A549 (cell line): ENCODE measurements at regions not wholly inside any gene's neighbourhood (a gene's known extent, or its start where the extent isn't known, plus 50 kb on each side); places are given as distances from the start of the nearest gene placed in this dataset.

Source experiments
- ATAC-seq, 2 experiments: fragments of 200-7000 bp in 1 of 2; fragments of >200 bp in 1 of 2; cut with Nextera tagmentation in 1 of 2; cut with Tn5 transposase in 1 of 2; 3 replicates each; pipeline versions ENCODE4 v1.8.0 to v1.9.1; 2018 to 2020; ENCODE audit warnings: mild to moderate bottlenecking in 1 of 2, moderate library complexity in 1 of 2
- CTCF ChIA-PET: fragments of 300-600 bp; sonication (Branson Sonifier 250); formaldehyde crosslinking; extraction: SDS; loops from one replicate; lab custom pipeline; 2021; ENCODE audit warnings: antibody characterized with exemption, inconsistent platforms; lab: Yijun Ruan, JAX
- POLR2A ChIA-PET: fragments of 350-600 bp; formaldehyde crosslinking; extraction: SDS; loops from one replicate; lab custom pipeline; 2021; ENCODE audit warnings: antibody characterized with exemption, inconsistent platforms; lab: Yijun Ruan, JAX
- DNase-seq, 2 experiments: peaks; one replicate each; pipeline versions ENCODE4 v3.0.0 to v3.0.0-alpha.2; 2011 to 2016; ENCODE audit warnings: low read depth in 1 of 2, low spot score in 1 of 2
- FAIRE-seq: peaks from 2 replicates; lab custom pipeline; 2011; peaks lifted over from hg19 to GRCh38; lab: Jason Lieb, UNC
- H3K27ac ChIP-seq, 2 experiments: fragments of >200 bp; sonication (Bioruptor Twin); formaldehyde crosslinking; 3 replicates each; pipeline ENCODE4 v1.5.1; 2016 to 2017
- H3K4me1 ChIP-seq: fragments of >200 bp; sonication (Bioruptor Twin); formaldehyde crosslinking; 3 replicates; pipeline ENCODE4 v1.6.1; 2016
- H3K4me2 ChIP-seq: fragments of >200 bp; sonication (Bioruptor Twin); formaldehyde crosslinking; 3 replicates; pipeline ENCODE4 v1.6.1; 2016
- H3K4me3 ChIP-seq: fragments of >200 bp; sonication (Bioruptor Twin); formaldehyde crosslinking; 3 replicates; pipeline ENCODE4 v1.5.1; 2016
- H3K9me3 ChIP-seq: fragments of >200 bp; sonication (Bioruptor Twin); formaldehyde crosslinking; 3 replicates; pipeline ENCODE4 v1.6.1; 2016
- ATOH8 ChIP-seq: fragments of 250-450 bp; sonication (Bioruptor Pico); IDR thresholded peaks from 2 replicates; pipeline ENCODE4 v1.5.0; 2020; ENCODE audit warnings: low read depth, mild to moderate bottlenecking, moderate library complexity
- BHLHE40 ChIP-seq: IDR thresholded peaks from 2 replicates; pipeline ENCODE4 v1.6.1; 2012; ENCODE audit warnings: low read depth, low read length, inconsistent platforms
- CHD2 ChIP-seq: fragments of 150-350 bp; IDR thresholded peaks from 2 replicates; pipeline ENCODE4 v1.6.1; 2014; ENCODE audit warnings: low read length; ENCODE audit not compliant: partially characterized antibody
- CTCF ChIP-seq: fragments of >200 bp; sonication (Bioruptor Twin); formaldehyde crosslinking; IDR thresholded peaks from 3 replicates; pipeline ENCODE4 v1.5.1; 2016
- EHMT2 ChIP-seq: fragments of 200-600 bp; sonication (generic); IDR thresholded peaks from 2 replicates; pipeline ENCODE4 v1.6.1; 2016; ENCODE audit warnings: antibody characterized with exemption, low read depth, mild to moderate bottlenecking, moderate library complexity
- EP300 ChIP-seq, 2 experiments: fragments of >200 bp; sonication (Bioruptor Twin); formaldehyde crosslinking; IDR thresholded peaks; 2 replicates in 1 of 2; 3 replicates in 1 of 2; pipeline ENCODE4 v1.6.1; 2016 to 2017
- FOXS1 ChIP-seq: fragments of 250-450 bp; sonication (Bioruptor Pico); IDR thresholded peaks from 2 replicates; pipeline ENCODE4 v1.5.0; 2020; ENCODE audit warnings: mild to moderate bottlenecking, moderate library complexity
- HDAC2 ChIP-seq: fragments of 200-600 bp; sonication (generic); IDR thresholded peaks from 2 replicates; pipeline ENCODE4 v1.6.1; 2016
- HOXB13 ChIP-seq: fragments of 250-450 bp; sonication (Bioruptor Pico); IDR thresholded peaks from 2 replicates; pipeline ENCODE4 v1.5.0; 2020; ENCODE audit warnings: low read depth, mild to moderate bottlenecking, moderate library complexity
- KDM1A ChIP-seq: fragments of 200-600 bp; sonication (generic); IDR thresholded peaks from 2 replicates; pipeline ENCODE4 v1.6.1; 2016; ENCODE audit warnings: low read depth, mild to moderate bottlenecking
- MAX ChIP-seq: IDR thresholded peaks from 2 replicates; pipeline ENCODE4 v1.6.1; 2012
- MAZ ChIP-seq: fragments of 150-350 bp; IDR thresholded peaks from 2 replicates; pipeline ENCODE4 v1.6.1; 2014; ENCODE audit warnings: antibody characterized with exemption, low read depth, low read length, borderline replicate concordance
- MYC ChIP-seq: IDR thresholded peaks from 2 replicates; pipeline ENCODE4 v1.6.1; 2012; ENCODE audit warnings: mild to moderate bottlenecking, inconsistent platforms, low read length, improper control_type of control experiment, borderline replicate concordance
- NR3C1 ChIP-seq: fragments of >200 bp; sonication (Bioruptor Twin); formaldehyde crosslinking; IDR thresholded peaks from 3 replicates; pipeline ENCODE4 v1.6.1; 2017
- PBX3 ChIP-seq: IDR thresholded peaks from 2 replicates; pipeline ENCODE4 v1.6.1; 2012
- PHF8 ChIP-seq: fragments of 200-600 bp; sonication (generic); IDR thresholded peaks from 2 replicates; pipeline ENCODE4 v1.6.1; 2016; ENCODE audit warnings: low read depth, mild to moderate bottlenecking, antibody characterized with exemption, moderate library complexity, borderline replicate concordance
- POLR2AphosphoS2 ChIP-seq: conservative IDR thresholded peaks from 2 replicates; pipeline ENCODE4 v1.6.1; 2012; ENCODE audit warnings: low read length, improper control_type of control experiment, inconsistent platforms
- REST ChIP-seq: fragments of 200-600 bp; sonication (generic); IDR thresholded peaks from 2 replicates; pipeline ENCODE4 v1.6.1; 2016; ENCODE audit warnings: antibody characterized with exemption, mild to moderate bottlenecking, moderate library complexity
- RNF2 ChIP-seq: fragments of 200-600 bp; sonication (generic); IDR thresholded peaks from 2 replicates; pipeline ENCODE4 v1.6.1; 2016; ENCODE audit warnings: low read depth, mild to moderate bottlenecking, antibody characterized with exemption, moderate library complexity, borderline replicate concordance
- SMC3 ChIP-seq: fragments of >200 bp; sonication (Bioruptor Twin); formaldehyde crosslinking; IDR thresholded peaks from 3 replicates; pipeline ENCODE4 v1.6.1; 2018; ENCODE audit warnings: inconsistent platforms
- SREBF2 ChIP-seq: fragments of 450-650 bp; IDR thresholded peaks from 2 replicates; pipeline ENCODE4 v1.6.1; 2014; ENCODE audit warnings: mild to moderate bottlenecking, moderate library complexity
- TFCP2L1 ChIP-seq: fragments of 250-450 bp; sonication (Bioruptor Pico); IDR thresholded peaks from 2 replicates; pipeline ENCODE4 v1.5.0; 2021; ENCODE audit warnings: mild to moderate bottlenecking
- USF2 ChIP-seq: fragments of 450-650 bp; IDR thresholded peaks from 2 replicates; pipeline ENCODE4 v1.6.1; 2014; ENCODE audit warnings: antibody characterized with exemption
- ZSCAN20 ChIP-seq: fragments of 250-450 bp; sonication (Bioruptor Pico); IDR thresholded peaks from 2 replicates; pipeline ENCODE4 v1.8.0; 2022; ENCODE audit warnings: mild to moderate bottlenecking, moderate library complexity
- WGBS: methylation state at CpG from one replicate; pipeline ENCODE4 v1.1.6; 2017; ENCODE audit errors: missing lambda C conversion rate; 5-methylcytosine and 5-hydroxymethylcytosine counted together

GRCh38 chr11:31936312-31936711, 125.2 kb upstream of the PAX6 start:
- no peak overlapping the region for H3K4me3 ChIP-seq
- FAIRE-seq (no peak), ATAC-seq (no peak), DNase-seq (no peak)
- no peak for TF ChIP-seq ATOH8 (CRISPR knock-in tag)
- TF ChIP-seq SREBF2 = no peak
- TF ChIP-seq MAZ = no peak
- TF ChIP-seq BHLHE40 = no peak
- no peak for TF ChIP-seq REST
- no peak for TF ChIP-seq HOXB13 (CRISPR knock-in tag)
- no peak for TF ChIP-seq MAX
- no peak for TF ChIP-seq EHMT2
- ChIA-PET POLR2A (no interaction called here), CTCF (interaction anchor here (0.9 kb wide), 1 partner anchor 29 kb away, joined by 4 read pairs; no protein-coding TSS in a partner anchor)
- 27% methylated on average over 1 of the region's 1 CpG for WGBS
- H3K9me3 ChIP-seq = no peaks in the 10 kb centered on the region
- H3K4me1 ChIP-seq = no peaks in the 10 kb centered on the region
- H3K4me2 ChIP-seq = no peak overlapping the region
- H3K27ac ChIP-seq = no peak overlapping the region

- H3K4me2 ChIP-seq = no peak overlapping the region
- no peaks in the 10 kb centered on the region for H3K4me1 ChIP-seq
- H3K27ac ChIP-seq = no peak overlapping the region
- FAIRE-seq (no peak), DNase-seq (no peak), ATAC-seq (no peak)
- WGBS = 44% methylated on average over 9 of the region's 9 CpGs
- no peaks in the 10 kb centered on the region for H3K9me3 ChIP-seq
- CTCF ChIA-PET = interaction anchor here (1.4 kb wide), 1 partner anchor 10 kb away, joined by 5 read pairs; no protein-coding TSS in a partner anchor
- POLR2A ChIA-PET = no interaction called here
- H3K4me3 ChIP-seq = no peak overlapping the region
- no peak for TF ChIP-seq EP300 (IDR thresholded peaks at IDR 0.05)
- TF ChIP-seq EHMT2 = no peak
- no peak for TF ChIP-seq MAZ
- no peak for TF ChIP-seq KDM1A
- no peak for TF ChIP-seq PBX3
- no peak for TF ChIP-seq CTCF
- TF ChIP-seq TFCP2L1 (CRISPR knock-in tag) = no peak
- TF ChIP-seq USF2 = no peak
- TF ChIP-seq PHF8 = no peak
- no peak for TF ChIP-seq SMC3
- no peak for TF ChIP-seq POLR2AphosphoS2
- TF ChIP-seq FOXS1 (CRISPR knock-in tag) = no peak
- no peak for TF ChIP-seq HOXB13 (CRISPR knock-in tag)
- TF ChIP-seq BHLHE40 = no peak
- TF ChIP-seq NR3C1 = no peak
- no peak for TF ChIP-seq HDAC2
- TF ChIP-seq RNF2 = no peak
- TF ChIP-seq CHD2 = no peak
- no peak for TF ChIP-seq MYC
- no peak for TF ChIP-seq ZSCAN20
Measured at GRCh38 chr11:31932879-31933278, 121.8 kb upstream of the PAX6 start.
